Effector memory CD8-positive, alpha-beta T cell (primary cell): ENCODE measurements at regions not wholly inside any gene's neighbourhood (a gene's known extent, or its start where the extent isn't known, plus 50 kb on each side); places are given as distances from the start of the nearest gene placed in this dataset.

Source experiments
- ATAC-seq: fragments of 150-1000 bp; cut with Tn5 transposase; replicated peaks from 2 replicates; pipeline ENCODE4 v1.10.0; 2021; ENCODE audit warnings: mild to moderate bottlenecking, moderate library complexity
- DNase-seq, 3 experiments: peaks; one replicate each; pipeline ENCODE4 v3.0.0; 2021
- H3K27ac Mint-ChIP-seq, 2 donors: one replicate each; pipeline ENCODE4 v1.8.0; 2022; ENCODE audit warnings: mild to moderate bottlenecking in 2 of 2, mixed read lengths in 2 of 2, moderate library complexity in 2 of 2
- H3K27me3 Mint-ChIP-seq, 2 donors: one replicate each; pipeline ENCODE4 v1.8.0; 2022; ENCODE audit warnings: mixed read lengths in 2 of 2
- H3K36me3 Mint-ChIP-seq: one replicate; pipeline ENCODE4 v1.8.0; 2022; ENCODE audit warnings: mild to moderate bottlenecking, moderate library complexity, mixed read lengths; ENCODE audit not compliant: insufficient read depth
- H3K4me1 Mint-ChIP-seq, 2 donors: one replicate each; pipeline ENCODE4 v1.8.0; 2022; ENCODE audit warnings: low read depth in 2 of 2, mixed read lengths in 2 of 2
- H3K4me3 Mint-ChIP-seq, 2 donors: one replicate each; pipeline ENCODE4 v1.8.0; 2022; ENCODE audit warnings: mild to moderate bottlenecking in 2 of 2, mixed read lengths in 2 of 2, moderate library complexity in 2 of 2
- H3K9me3 Mint-ChIP-seq, 2 donors: one replicate each; pipeline ENCODE4 v1.8.0; 2022; ENCODE audit warnings: mixed read lengths in 2 of 2

DNA sequence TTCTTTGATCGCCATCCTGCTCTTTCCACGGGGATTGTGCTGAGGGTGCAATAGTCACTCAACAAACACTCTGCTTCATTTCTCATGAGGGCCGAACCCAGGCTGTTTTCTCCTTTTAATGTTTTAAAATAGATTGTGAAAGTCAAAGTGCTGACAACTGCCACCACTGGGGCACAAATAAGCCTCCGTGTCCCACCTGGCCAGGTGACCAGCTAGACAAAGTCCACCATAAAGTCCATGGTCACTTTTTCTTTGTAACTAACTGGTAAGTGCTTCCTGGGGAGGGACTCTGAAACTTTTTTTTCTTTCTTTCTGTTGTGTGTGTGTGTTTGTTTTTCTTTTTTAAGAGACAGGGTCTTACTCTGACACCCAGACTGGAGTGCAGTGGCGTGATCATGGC, 219.8 kb downstream of the LY86 start:
- Mint-ChIP-seq H3K9me3 (no peaks in the 10 kb centered on the region), H3K4me3 (no peak overlapping the region), H3K27ac (no peak overlapping the region), H3K36me3 (no peaks in the 10 kb centered on the region), H3K4me1 (peaks cover 7 to 11% of the 10 kb centered on the region in 2 donors), H3K27me3 (peaks cover 33 to 53% of the 10 kb centered on the region in 2 donors)
- DNase-seq: no peak
- ATAC-seq: no peak

DNA sequence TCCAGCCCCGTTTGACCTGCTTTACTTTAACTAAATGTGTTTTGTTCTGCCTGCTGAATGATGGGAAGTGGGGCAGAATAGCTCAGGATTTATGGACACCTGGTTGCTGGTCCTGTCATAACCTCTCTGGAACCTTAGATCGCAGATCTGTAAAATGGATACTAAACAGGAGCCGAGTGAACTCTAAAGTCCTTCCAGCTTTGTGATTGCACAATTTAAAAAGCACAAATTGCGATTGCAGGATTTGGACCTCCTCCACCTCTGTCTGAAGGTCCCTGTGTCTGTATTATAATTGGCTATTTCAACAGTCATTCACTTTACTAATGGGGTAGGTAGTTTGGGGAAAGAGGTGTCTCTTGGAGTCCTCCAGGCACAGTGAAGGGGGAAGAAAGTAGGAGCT, 220.4 kb downstream of the LY86 start:
- Mint-ChIP-seq H3K4me1 (peaks cover 7 to 11% of the 10 kb centered on the region in 2 donors), H3K27ac (no peak overlapping the region), H3K27me3 (peaks cover 33 to 53% of the 10 kb centered on the region in 2 donors), H3K9me3 (no peaks in the 10 kb centered on the region), H3K4me3 (no peak overlapping the region), H3K36me3 (no peaks in the 10 kb centered on the region)
- ATAC-seq (no peak), DNase-seq (no peak)

- peak overlapping the region; percentile 78 to 87 for H3K27ac Mint-ChIP-seq
- DNase-seq: no peak
- H3K4me1 Mint-ChIP-seq: peaks cover 7 to 11% of the 10 kb centered on the region in 2 donors
- peaks cover 33 to 48% of the 10 kb centered on the region in 2 donors for H3K27me3 Mint-ChIP-seq
- ATAC-seq: peak; percentile 37
- H3K36me3 Mint-ChIP-seq: no peaks in the 10 kb centered on the region
- no peaks in the 10 kb centered on the region for H3K9me3 Mint-ChIP-seq
- H3K4me3 Mint-ChIP-seq: peak overlapping the region; percentile 78 to 83
These were observed 222.2 kb downstream of the LY86 start for GRCh38 chr6:6810727-6811126.

DNA sequence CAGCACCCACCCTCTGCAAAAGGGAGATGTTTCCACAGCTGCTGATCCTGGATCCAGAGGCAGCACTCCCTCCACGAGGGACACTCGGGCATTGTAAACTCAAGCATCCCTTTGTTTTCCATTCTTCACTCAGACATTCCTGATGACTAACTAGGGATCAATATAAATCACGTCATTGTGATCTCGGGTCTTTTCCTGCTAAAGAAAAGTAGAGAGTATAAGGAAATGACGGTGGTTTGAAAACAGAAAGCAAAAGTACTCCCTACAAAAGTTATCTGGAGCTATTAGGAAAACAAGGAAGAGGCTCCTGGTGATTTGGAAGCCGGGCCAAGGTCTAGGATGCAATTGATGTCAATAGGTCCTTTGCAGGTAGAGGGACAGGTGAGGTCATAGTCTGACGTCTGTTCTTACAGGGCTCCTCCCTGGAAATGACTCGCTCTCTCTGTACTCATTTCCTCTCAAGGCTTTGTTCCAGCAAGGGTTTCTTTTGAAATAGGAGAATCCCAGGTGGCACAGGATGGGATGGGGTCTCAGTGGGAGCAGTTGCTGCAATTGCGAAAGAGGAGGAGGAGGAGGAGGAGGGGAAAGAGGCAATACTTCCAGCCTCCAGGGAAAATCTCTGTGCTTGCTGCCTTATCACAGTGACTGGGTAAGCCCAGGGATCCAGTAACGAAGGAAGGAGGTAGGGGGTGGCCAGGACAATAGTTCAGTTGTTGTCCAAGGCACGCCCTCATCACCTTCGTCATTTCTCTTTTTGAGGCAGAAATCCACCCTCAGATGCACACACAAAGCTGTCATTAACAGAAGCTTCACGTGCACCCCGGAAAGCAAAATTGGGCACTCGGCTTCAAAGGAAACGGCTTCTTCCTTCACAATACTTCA, 222.8 kb downstream of the LY86 start:
- peak in 1 of 3 experiments; percentile 2 for DNase-seq

GRCh38 chr6:6812427-6812826, 223.9 kb downstream of the LY86 start:
- H3K27ac Mint-ChIP-seq: peak overlapping the region in 1 of 2 donors; percentile 78
- ATAC-seq (no peak), DNase-seq (no peak)
- H3K4me3 Mint-ChIP-seq: peak overlapping the region in 1 of 2 donors; percentile 83
- H3K36me3 Mint-ChIP-seq: no peaks in the 10 kb centered on the region
- H3K4me1 Mint-ChIP-seq: peaks cover 7 to 11% of the 10 kb centered on the region in 2 donors
- peaks cover 25 to 31% of the 10 kb centered on the region in 2 donors for H3K27me3 Mint-ChIP-seq
- H3K9me3 Mint-ChIP-seq: no peaks in the 10 kb centered on the region

More for the DNA sequence above, 222.8 kb downstream of the LY86 start:
- peaks cover 7 to 11% of the 10 kb centered on the region in 2 donors for H3K4me1 Mint-ChIP-seq
- H3K9me3 Mint-ChIP-seq: no peaks in the 10 kb centered on the region
- H3K27me3 Mint-ChIP-seq: peaks cover 31 to 42% of the 10 kb centered on the region in 2 donors
- H3K4me3 Mint-ChIP-seq: peak overlapping the region; percentile 78 to 83
- peak overlapping the region; percentile 78 to 87 for H3K27ac Mint-ChIP-seq
- ATAC-seq: peak; percentile 71
- H3K36me3 Mint-ChIP-seq: no peaks in the 10 kb centered on the region

DNA sequence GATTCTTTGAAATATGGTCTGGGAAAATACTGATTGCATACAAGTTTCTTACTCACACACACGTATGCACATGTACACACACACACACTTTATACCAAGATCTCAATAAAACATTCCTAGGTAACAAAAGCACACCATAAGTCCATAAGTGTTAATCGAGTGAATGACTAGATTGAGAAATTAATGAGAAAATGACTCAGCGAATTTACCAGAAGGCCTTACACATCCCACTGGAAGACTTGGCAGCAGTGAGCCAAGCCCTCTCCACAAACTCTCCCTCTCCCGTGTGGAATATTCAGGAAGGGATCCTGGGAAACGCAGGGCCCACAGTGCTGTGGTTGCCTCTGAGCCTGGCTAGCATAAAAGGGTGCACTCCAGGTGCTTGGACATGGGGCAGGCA, 227.2 kb downstream of the LY86 start:
- Mint-ChIP-seq H3K9me3 (peaks cover 0 to 1% of the 10 kb centered on the region in 2 donors), H3K27me3 (peaks cover 21 to 22% of the 10 kb centered on the region in 2 donors), H3K36me3 (no peaks in the 10 kb centered on the region), H3K4me3 (no peak overlapping the region), H3K27ac (no peak overlapping the region), H3K4me1 (peaks cover 7 to 11% of the 10 kb centered on the region in 2 donors)
- DNase-seq (no peak), ATAC-seq (no peak)

DNA sequence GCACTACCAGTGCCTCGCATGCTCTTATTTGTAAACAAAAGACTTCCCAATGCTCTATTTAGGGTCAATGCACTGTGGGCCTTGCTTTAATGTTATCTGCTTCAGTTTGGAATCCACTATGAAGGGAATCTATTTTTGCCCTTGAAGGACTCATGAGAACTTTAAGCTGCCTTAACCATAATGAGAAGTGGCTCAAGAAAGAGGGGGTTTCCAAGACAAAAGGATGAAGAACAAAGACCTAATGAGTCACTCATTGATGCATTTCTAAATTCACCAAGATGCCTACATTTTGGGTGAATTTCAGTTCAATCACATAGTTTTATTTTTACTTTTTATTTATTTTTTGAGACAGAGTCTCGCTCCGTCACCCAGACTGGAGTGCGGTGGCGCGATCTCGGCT, 228.2 kb downstream of the LY86 start:
- H3K9me3 Mint-ChIP-seq: peaks cover 0 to 1% of the 10 kb centered on the region in 2 donors
- ATAC-seq (no peak), DNase-seq (no peak)
- no peaks in the 10 kb centered on the region for H3K36me3 Mint-ChIP-seq
- peaks cover 0 to 4% of the 10 kb centered on the region in 2 donors for H3K4me1 Mint-ChIP-seq
- H3K4me3 Mint-ChIP-seq: no peak overlapping the region
- H3K27me3 Mint-ChIP-seq: peaks cover 23 to 24% of the 10 kb centered on the region in 2 donors
- H3K27ac Mint-ChIP-seq: no peak overlapping the region

GRCh38 chr6:6818078-6818639, 229.6 kb downstream of the LY86 start:
- H3K4me3 Mint-ChIP-seq: no peak overlapping the region
- H3K9me3 Mint-ChIP-seq: peaks cover 0 to 1% of the 10 kb centered on the region in 2 donors
- H3K27me3 Mint-ChIP-seq: peaks cover 23 to 24% of the 10 kb centered on the region in 2 donors
- H3K27ac Mint-ChIP-seq: no peak overlapping the region
- no peak for ATAC-seq
- no peaks in the 10 kb centered on the region for H3K36me3 Mint-ChIP-seq
- no peaks in the 10 kb centered on the region for H3K4me1 Mint-ChIP-seq
- DNase-seq: no peak

DNA sequence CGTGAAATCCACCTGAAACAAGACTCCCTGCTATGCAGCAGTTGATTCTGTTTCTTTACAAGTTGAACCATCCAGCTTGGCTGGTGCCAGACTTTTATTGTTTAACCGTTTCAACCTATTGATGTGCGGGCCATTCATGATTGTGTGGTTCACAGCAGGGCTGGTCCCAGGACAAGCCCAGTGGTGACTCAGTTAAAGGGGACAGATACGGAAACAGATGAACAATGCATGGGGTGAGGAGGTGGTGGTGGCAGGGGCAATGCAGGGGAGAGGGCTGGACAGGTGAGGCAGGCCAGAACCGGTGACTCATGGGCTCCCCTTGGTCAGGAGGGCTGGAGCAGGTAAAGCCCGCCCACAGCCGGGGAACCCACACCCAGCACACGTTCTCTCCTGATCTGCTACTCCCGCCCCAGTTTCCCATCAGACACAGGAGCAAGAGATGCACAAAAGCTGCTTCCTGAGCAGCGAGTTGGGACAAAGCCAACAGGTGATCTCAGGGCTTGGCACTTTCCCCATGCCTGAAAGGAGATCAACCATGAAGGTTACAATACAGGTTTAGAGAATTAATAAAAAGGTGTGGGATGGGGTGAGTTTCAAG, 232.2 kb downstream of the LY86 start:
- DNase-seq: no peak
- Mint-ChIP-seq H3K4me3 (no peak overlapping the region), H3K36me3 (no peaks in the 10 kb centered on the region), H3K27me3 (peaks cover 24 to 39% of the 10 kb centered on the region in 2 donors), H3K4me1 (peaks cover 0 to 7% of the 10 kb centered on the region in 2 donors), H3K9me3 (peaks cover 0 to 1% of the 10 kb centered on the region in 2 donors), H3K27ac (no peak overlapping the region)
- no peak for ATAC-seq

DNA sequence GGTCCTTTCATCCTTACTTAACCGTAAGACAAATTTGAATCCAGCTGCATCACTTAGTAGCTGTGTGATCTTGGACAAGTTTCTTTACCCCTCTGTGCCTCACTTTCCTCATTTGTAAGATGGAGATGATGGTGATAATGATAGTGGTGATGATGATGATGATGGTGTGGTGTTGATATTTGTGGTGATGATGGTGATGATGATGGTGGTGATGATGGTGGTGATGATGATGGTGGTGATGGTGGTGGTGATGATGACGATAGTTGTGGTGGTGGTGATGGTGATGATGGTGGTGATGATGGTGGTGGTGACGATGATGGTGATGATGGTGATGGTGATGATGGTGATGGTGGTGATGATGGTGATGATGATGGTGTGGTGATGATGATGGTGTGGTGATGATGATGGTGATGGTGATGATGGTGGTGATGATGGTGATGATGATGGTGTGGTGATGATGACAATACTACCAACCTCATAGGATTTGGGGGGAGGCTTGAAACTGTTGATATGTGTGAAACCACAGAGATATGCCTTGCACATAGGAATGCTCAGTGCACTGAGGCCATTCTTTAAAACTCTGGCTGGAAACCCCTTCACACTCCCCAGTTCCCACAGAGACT, 233.2 kb downstream of the LY86 start:
- H3K27ac Mint-ChIP-seq: no peak overlapping the region
- H3K27me3 Mint-ChIP-seq: peaks cover 24 to 40% of the 10 kb centered on the region in 2 donors
- no peak overlapping the region for H3K4me3 Mint-ChIP-seq
- DNase-seq: no peak
- H3K36me3 Mint-ChIP-seq: no peaks in the 10 kb centered on the region
- peaks cover 0 to 7% of the 10 kb centered on the region in 2 donors for H3K4me1 Mint-ChIP-seq
- ATAC-seq: no peak
- peaks cover 0 to 1% of the 10 kb centered on the region in 2 donors for H3K9me3 Mint-ChIP-seq

GRCh38 chr6:6823030-6823429, 234.5 kb downstream of the LY86 start:
- H3K9me3 Mint-ChIP-seq: peaks cover 0 to 1% of the 10 kb centered on the region in 2 donors
- DNase-seq: no peak
- H3K27ac Mint-ChIP-seq: no peak overlapping the region
- H3K4me1 Mint-ChIP-seq: peaks cover 0 to 7% of the 10 kb centered on the region in 2 donors
- H3K27me3 Mint-ChIP-seq: peaks cover 24 to 53% of the 10 kb centered on the region in 2 donors
- H3K4me3 Mint-ChIP-seq: no peak overlapping the region
- H3K36me3 Mint-ChIP-seq: no peaks in the 10 kb centered on the region
- no peak for ATAC-seq

DNA sequence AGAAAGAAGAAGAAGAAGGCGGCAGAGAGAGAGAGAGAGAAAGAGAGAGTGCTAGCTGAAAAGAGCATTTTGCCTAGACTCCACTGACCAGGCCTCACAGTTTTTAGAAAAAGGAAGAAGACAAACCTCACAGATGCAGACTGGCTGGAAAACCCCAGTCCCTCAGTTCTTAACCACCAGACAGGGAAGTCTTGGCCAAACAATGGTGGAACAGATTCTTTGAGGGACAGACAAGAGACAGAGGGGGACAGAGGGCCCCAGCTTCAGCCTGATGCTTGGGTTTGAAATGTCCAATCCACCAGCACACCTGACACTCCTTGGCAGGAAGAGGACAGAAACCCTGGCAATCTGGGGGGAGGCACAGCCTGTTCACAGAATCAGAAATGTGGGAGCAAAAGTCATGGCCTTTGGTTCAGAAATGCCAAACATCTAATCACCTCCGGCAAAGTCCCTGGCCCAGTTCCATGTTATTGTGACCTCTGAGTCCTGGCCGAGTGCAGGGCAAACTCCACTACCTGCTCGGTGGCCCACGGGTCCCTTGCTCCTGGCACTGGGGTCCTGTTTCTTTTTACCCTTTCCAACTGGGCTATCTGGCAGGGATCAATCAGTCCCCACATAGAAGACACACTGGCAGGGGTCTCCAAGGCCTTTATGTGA, 235.2 kb downstream of the LY86 start:
- Mint-ChIP-seq H3K9me3 (peaks cover 0 to 1% of the 10 kb centered on the region in 2 donors), H3K36me3 (no peaks in the 10 kb centered on the region), H3K27me3 (peaks cover 20 to 54% of the 10 kb centered on the region in 2 donors), H3K27ac (no peak overlapping the region), H3K4me3 (no peak overlapping the region), H3K4me1 (peaks cover 0 to 7% of the 10 kb centered on the region in 2 donors)
- ATAC-seq: no peak
- DNase-seq: no peak

DNA sequence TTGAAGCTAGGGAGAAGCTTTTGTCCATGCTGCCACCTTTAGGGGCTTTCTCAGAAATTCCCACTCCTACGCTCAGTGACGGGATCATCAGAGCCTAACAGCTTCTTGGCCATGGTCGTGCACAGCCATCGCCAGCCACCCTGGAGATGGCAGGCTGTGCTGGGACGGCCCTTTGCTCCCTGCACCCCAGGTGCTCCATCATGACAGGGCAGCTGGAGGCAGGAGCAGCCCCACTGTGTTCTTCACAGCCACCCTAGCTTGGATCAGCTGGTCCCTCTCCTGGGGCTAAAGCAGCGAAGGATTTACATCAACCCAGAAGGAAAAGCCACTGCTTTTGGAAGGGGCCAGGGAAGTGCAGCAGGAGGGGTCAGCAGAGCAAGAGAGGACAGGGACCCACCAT, 235.9 kb downstream of the LY86 start:
- H3K9me3 Mint-ChIP-seq: peaks cover 0 to 1% of the 10 kb centered on the region in 2 donors
- ATAC-seq (no peak), DNase-seq (no peak)
- no peak overlapping the region for H3K27ac Mint-ChIP-seq
- peaks cover 14 to 47% of the 10 kb centered on the region in 2 donors for H3K27me3 Mint-ChIP-seq
- H3K4me1 Mint-ChIP-seq: peaks cover 0 to 7% of the 10 kb centered on the region in 2 donors
- H3K4me3 Mint-ChIP-seq: no peak overlapping the region
- no peaks in the 10 kb centered on the region for H3K36me3 Mint-ChIP-seq
